ENCODE measurements at regions not wholly inside any gene's neighbourhood (a gene's known extent, or its start where the extent isn't known, plus 50 kb on each side); places are given as distances from the start of the nearest gene placed in this dataset.

GRCh38 chr20:41889126-41889843 lies 271.1 kb upstream of the CHD6 start:
- no peak for DNase-seq (ENCODE audit: extremely low read depth in 1 of 2, low read depth in 1 of 2)

DNA sequence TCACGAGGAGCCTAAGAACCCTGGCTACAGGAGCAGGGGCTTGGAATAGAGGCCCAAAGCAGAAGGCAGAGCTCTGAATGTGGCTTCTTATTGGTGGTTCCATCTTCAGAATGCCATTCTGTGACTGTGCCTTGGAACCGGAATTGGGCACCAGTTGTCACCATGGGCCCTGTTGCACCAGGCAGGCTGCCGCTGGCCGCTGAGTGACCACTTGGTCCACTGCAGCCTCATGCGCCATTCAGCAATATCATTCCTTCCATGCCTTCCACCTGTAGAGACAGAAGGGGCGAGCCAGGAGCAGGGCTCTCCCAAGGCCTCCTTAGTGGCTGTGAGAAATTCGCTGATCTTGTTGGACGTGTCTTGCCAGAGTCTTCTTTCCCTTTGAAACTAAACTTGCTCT lies 270.3 kb upstream of the CHD6 start:
- DNase-seq (ENCODE audit: extremely low read depth in 1 of 2, low read depth in 1 of 2): no peak

- DNase-seq (ENCODE audit: extremely low read depth in 1 of 2, low read depth in 1 of 2): no peak
These were observed 269.3 kb upstream of the CHD6 start for GRCh38 chr20:41887500-41887899.

DNA sequence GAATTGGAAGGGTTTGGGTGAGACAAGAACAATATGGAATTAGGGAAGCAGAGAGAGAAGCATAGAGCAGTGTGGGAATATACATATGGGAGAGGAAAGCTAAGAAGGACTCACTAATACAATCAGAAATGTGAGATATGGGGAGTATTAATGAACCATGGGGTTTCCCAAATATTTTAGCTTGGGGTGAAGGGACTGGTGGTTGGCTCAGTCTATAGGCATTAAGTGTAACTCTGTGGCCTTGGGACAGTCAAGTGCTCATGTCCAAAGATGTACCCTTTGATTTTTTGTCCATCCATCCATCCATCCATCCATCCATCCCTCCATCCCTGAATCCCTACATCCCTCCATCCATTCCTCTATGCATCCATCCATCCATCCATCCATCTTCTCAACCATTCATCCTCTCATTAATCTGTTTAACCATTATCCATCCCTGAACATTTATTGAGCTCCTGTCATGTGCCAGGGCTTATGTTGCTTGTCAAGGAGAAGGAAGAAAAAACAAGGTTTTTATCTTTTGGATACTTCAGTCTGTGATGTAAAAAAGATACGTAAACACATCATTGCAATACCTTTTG lies 263.4 kb upstream of the CHD6 start:
- DNase-seq (ENCODE audit: extremely low read depth in 1 of 2, low read depth in 1 of 2): no peak

DNA sequence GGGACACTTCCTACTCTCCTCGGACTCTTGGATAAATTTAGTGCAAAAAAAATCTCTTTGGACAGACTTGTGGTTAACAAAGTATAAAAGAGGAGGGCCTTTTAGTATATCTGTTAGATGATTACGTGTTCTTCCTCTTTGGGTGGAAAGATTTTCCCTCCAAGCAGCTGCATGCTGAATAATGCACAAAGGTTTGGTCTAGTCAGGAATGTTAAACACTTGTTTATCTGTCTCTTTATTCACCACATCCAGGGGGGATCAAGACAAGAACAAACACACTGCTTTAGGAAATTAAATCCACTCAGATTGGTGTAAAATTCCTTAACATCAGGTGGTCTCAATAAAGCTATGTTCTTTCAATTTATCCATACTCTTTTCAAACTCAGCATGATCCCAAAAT lies 260.9 kb upstream of the CHD6 start:
- no peak for DNase-seq (ENCODE audit: extremely low read depth in 1 of 2, low read depth in 1 of 2)

DNA sequence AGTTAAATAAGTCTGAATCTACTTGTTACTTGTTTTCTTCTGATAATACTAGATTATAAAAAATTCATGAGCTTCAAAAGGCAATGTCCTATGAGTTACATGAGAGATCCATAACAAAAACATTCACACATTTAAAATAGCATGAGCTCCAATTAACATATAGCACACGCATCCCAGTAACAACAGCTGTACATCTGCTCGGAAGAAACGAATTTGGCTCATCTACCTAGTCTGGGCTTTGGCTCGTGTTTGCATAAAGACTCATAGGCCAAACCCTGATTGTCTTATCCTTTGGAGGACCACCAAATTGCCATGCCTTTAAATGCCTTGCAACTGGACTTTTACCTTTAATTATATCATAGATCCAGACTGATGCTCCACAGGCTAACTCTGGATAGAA lies 259.7 kb upstream of the CHD6 start:
- no peak for DNase-seq (ENCODE audit: extremely low read depth in 1 of 2, low read depth in 1 of 2)

GRCh38 chr20:41874658-41875057 lies 256.5 kb upstream of the CHD6 start:
- no peak for DNase-seq (ENCODE audit: extremely low read depth in 1 of 2, low read depth in 1 of 2)

DNA sequence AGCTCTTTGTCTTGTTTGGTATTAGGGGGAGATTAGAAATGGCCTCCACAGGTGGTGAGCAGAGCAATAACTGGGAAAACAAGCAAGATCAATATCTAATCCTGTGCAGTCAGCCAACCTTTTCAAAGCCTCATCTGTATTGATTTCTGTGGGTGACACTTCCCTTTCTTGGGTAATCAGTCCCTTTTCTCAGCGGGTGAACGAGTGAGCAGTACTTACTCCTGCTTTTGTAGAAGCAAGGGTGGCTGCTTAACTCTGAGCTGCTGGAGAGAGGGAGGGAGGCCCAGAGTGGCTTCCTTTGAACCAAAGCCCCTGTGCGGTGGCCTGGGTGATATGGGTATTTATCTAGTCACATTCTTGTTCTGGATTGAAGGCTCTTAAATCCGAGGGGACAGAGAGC lies 254.8 kb upstream of the CHD6 start:
- no peak for DNase-seq (ENCODE audit: extremely low read depth in 1 of 2, low read depth in 1 of 2)

DNA sequence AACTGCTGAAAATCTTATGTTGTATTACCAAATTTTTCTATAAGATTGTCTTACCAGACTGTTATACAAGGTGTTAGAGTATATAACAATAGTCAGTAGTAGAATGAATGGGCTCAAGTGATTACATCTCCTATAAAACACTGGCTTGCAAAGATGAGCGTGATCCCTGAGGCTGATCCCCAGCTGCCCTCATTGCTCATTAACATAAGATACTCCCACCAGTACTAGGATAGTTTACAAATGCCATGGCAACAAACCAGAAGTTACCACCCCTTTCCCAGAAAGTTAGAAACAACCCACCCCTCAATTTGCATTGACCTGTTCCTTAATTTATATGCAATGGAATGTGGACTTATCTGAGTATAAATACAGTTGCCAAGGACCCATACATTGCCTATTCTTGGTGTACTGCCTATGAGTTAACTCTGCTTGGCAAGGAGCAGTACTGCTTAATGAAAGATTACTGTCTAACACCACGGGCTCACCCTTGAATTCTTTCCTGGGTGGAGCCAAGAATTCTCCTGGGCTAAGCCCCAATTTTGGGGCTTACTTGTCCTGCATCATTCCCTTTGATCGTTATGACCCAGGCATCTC lies 252.8 kb upstream of the CHD6 start:
- DNase-seq (ENCODE audit: extremely low read depth in 1 of 2, low read depth in 1 of 2): no peak

GRCh38 chr20:41869261-41869660 lies 251.1 kb upstream of the CHD6 start:
- DNase-seq (ENCODE audit: extremely low read depth in 1 of 2, low read depth in 1 of 2): no peak

GRCh38 chr20:41865938-41866337 lies 247.8 kb upstream of the CHD6 start:
- DNase-seq (ENCODE audit: extremely low read depth in 1 of 2, low read depth in 1 of 2): no peak

- DNase-seq (ENCODE audit: extremely low read depth in 1 of 2, low read depth in 1 of 2): no peak
These were observed 244.3 kb upstream of the CHD6 start for GRCh38 chr20:41862476-41862875.

DNA sequence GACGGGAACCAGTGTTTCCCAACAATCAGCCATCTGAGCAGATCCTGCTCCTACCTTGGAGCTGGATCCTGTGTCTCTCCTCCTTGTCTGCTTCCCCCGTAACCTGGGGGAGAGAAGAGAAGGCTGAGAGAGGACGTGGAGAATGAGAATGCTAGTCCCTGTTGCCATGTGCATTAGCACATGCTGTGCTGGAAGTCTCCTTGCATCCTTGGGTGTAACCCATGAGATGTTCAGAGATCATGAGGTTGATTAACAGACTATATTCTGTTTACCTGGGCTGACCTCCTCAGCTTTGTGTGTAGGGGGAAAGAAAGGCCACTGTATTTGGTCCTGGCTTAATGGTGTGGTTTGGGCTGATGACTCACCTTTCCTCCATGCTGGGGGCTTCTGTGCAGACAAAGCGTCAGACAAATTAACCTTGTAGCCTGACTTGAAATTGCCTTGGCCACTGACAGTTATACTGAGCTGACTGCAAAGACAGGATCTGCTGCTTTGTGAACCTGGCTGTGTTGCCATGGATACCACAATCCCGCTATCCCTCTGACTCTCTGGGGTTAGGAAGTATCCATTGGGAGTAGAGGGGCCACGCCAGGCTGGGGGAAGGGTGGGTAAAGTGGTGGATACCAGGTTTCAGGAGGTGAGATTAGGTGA lies 243.7 kb upstream of the CHD6 start:
- DNase-seq (ENCODE audit: extremely low read depth in 1 of 2, low read depth in 1 of 2): no peak

- no peak for DNase-seq (ENCODE audit: extremely low read depth in 1 of 2, low read depth in 1 of 2)
These were observed 236.6 kb upstream of the CHD6 start for GRCh38 chr20:41854765-41855164.

DNA sequence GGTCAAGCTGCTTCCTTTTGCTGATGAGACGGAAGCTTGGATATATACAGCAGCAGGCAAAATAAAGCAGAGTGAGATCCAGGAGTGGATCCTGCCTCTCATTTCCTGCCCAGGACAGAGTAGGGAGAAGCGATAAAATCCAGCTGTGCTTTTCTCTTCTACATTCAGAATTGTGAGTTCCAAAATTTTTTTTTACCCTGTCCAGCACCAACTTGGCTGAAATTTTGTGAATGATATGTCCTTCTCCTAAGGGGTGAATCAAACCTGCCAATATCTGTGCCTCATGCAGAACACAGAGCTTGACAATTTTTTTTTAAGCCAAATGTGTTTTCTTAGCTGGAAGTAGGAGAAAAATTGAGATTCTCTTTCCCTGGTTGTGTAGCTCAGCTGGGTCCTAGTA lies 235.6 kb upstream of the CHD6 start:
- no peak for DNase-seq (ENCODE audit: extremely low read depth in 1 of 2, low read depth in 1 of 2)

DNA sequence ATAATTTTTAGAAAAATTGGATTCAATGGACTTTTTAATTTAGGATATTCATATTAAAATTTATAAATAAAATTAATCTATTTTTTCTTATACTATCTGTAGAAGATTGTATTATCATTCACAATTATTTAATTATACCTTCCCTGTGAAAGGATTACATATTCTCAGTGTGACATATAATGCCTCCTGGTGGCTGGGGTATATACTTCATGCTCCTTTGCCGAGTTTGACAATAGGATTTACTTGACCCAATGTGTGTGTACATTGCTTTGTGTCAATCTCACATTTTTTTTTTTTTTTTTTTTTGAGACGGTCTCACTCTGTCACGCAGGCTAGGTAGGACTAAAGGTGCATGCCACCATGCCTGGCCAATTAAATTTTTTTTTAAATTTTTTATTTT lies 230.0 kb upstream of the CHD6 start:
- no peak for DNase-seq (ENCODE audit: extremely low read depth in 1 of 2, low read depth in 1 of 2)

GRCh38 chr20:41837669-41838224 lies 219.6 kb upstream of the CHD6 start:
- no peak for DNase-seq (ENCODE audit: extremely low read depth in 1 of 2, low read depth in 1 of 2)

GRCh38 chr20:41833739-41834138 lies 215.6 kb upstream of the CHD6 start:
- no peak for DNase-seq (ENCODE audit: extremely low read depth in 1 of 2, low read depth in 1 of 2)

GRCh38 chr20:41830702-41831101 lies 212.5 kb upstream of the CHD6 start:
- no peak for DNase-seq (ENCODE audit: extremely low read depth in 1 of 2, low read depth in 1 of 2)

GRCh38 chr20:41819436-41819835 lies 201.3 kb upstream of the CHD6 start:
- DNase-seq (ENCODE audit: extremely low read depth in 1 of 2, low read depth in 1 of 2): no peak

DNA sequence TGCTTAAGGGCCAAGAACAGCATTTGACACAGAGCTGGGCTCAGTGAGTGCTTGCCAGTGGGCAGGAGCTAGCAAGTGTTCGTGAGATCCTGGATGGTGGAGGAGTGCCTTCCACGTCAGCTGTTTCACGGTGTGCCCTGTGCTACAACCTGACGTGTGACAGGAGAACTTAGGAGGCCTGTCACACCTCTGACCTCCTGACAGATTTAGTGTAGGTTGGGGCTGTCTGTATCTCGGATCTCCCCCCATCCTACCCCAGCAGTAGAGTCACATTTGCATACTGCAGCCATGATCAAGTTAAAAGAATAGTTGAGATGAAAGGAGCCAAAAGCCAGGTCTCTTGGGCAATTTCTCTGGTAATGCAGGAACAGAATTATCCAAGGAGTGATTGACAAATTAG lies 200.8 kb upstream of the CHD6 start:
- DNase-seq (ENCODE audit: extremely low read depth in 1 of 2, low read depth in 1 of 2): no peak

DNA sequence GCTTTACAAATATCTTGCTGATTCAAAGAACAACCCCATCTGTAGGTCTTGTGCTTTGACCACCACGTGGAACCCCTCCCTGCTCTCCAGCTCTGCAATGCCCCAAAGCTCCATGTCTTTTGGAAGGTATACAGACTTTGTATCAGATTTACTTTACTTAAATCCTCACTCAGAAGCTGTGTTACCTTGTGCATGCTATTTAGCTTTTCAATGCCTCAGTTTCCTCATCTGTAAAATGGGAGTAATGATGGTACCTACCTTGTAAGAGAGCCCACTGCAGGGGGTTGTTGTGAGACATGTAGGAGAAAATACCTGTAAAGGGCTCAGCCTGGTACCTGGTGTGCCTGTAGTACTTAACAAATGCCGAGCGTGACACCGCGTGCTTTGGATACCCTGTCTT lies 200.2 kb upstream of the CHD6 start:
- DNase-seq (ENCODE audit: extremely low read depth in 1 of 2, low read depth in 1 of 2): no peak
